DND-41 (cell line): ENCODE measurements at regions not wholly inside any gene's neighbourhood (a gene's known extent, or its start where the extent isn't known, plus 50 kb on each side); places are given as distances from the start of the nearest gene placed in this dataset.

Experiments
- EZH2 ChIP-seq: IDR thresholded peaks from 3 replicates; pipeline ENCODE4 v1.6.1; 2012; ENCODE audit warnings: borderline replicate concordance, low read depth, mild to moderate bottlenecking, moderate library complexity, low read length, inconsistent platforms; ENCODE audit not compliant: severe bottlenecking
- TF ChIP-seq, protein P1 (sequence below): IDR thresholded peaks from 2 replicates; pipeline ENCODE4 v1.5.1; 2012; ENCODE audit warnings: borderline replicate concordance, low read length, moderate library complexity, mild to moderate bottlenecking; ENCODE audit not compliant: poor library complexity, severe bottlenecking; ENCODE audit errors: extremely low read depth

DNA sequence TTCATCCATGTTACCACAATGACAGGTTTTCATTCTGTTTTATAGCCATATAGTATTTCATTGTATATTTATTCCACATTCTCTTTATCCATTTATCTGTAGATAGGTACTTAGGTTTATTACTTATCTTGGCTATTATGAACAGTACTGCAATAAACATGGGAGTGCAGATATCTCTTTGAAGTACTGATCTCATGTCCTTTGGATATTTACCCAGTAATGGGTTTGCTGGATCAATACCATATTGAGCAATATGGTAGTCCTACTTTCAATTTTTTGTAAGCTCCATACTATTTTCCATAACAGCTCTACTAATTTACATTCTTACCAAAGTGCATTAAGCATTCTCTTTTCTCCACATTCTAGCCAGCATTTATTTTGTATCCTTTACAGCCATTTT, 235.8 kb upstream of the ALG10 start:
- TF ChIP-seq, protein P1, sequence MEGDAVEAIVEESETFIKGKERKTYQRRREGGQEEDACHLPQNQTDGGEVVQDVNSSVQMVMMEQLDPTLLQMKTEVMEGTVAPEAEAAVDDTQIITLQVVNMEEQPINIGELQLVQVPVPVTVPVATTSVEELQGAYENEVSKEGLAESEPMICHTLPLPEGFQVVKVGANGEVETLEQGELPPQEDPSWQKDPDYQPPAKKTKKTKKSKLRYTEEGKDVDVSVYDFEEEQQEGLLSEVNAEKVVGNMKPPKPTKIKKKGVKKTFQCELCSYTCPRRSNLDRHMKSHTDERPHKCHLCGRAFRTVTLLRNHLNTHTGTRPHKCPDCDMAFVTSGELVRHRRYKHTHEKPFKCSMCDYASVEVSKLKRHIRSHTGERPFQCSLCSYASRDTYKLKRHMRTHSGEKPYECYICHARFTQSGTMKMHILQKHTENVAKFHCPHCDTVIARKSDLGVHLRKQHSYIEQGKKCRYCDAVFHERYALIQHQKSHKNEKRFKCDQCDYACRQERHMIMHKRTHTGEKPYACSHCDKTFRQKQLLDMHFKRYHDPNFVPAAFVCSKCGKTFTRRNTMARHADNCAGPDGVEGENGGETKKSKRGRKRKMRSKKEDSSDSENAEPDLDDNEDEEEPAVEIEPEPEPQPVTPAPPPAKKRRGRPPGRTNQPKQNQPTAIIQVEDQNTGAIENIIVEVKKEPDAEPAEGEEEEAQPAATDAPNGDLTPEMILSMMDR = no peak
- no peak for TF ChIP-seq EZH2
